Esophagus muscularis mucosa (tissue), 3 donors: ENCODE measurements at regions not wholly inside any gene's neighbourhood (a gene's known extent, or its start where the extent isn't known, plus 50 kb on each side); places are given as distances from the start of the nearest gene placed in this dataset.

Source experiments
- CTCF ChIP-seq, 3 experiments: fragments of 200-600 bp in 2 of 3; fragments of 450-650 bp in 1 of 3; sonication (generic) in 2 of 3; IDR thresholded peaks; one replicate each; pipeline ENCODE4 v1.5.1; 2017 to 2019; ENCODE audit warnings: antibody characterized with exemption in 3 of 3, mild to moderate bottlenecking in 2 of 3, moderate library complexity in 1 of 3
- POLR2A ChIP-seq: fragments of 450-650 bp; IDR thresholded peaks from one replicate; pipeline ENCODE4 v1.6.1; 2017; ENCODE audit warnings: antibody characterized with exemption, moderate library complexity, mild to moderate bottlenecking, low read depth
- POLR2AphosphoS5 ChIP-seq, 2 donors: sonication (generic); formaldehyde crosslinking; IDR thresholded peaks; one replicate each; pipeline ENCODE4 v1.6.1; 2017; ENCODE audit warnings: antibody characterized with exemption in 2 of 2

GRCh38 chr17:83180996-83181481, 101.6 kb downstream of the METRNL start:
- TF ChIP-seq POLR2A (no peak), CTCF (IDR thresholded peaks at IDR 0.05) (no peak), POLR2AphosphoS5 (IDR thresholded peaks at IDR 0.05) (no peak)
